Panc1 (cell line): ENCODE measurements at regions not wholly inside any gene's neighbourhood (a gene's known extent, or its start where the extent isn't known, plus 50 kb on each side); places are given as distances from the start of the nearest gene placed in this dataset.

ENCODE experiments used
- ATAC-seq: fragments of 200-7000 bp; cut with Tn5 transposase; 2 replicates; pipeline ENCODE4 v1.9.1; 2020; ENCODE audit warnings: mild to moderate bottlenecking, moderate library complexity
- BruUV-seq: library from RNA; stranded (reverse); fragments of 400-500 nt; replicated peaks from 2 replicates; lab custom pipeline; 2021; lab: Mats Ljungman, UMichigan
- CTCF ChIA-PET: fragments of 300-600 bp; sonication (Branson Sonifier 250); formaldehyde crosslinking; loops from one replicate; lab custom pipeline; 2022; ENCODE audit warnings: antibody characterized with exemption; lab: Charles Lee
- POLR2A ChIA-PET: fragments of 300-600 bp; sonication (Branson Sonifier 250); formaldehyde crosslinking; loops from one replicate; lab custom pipeline; 2022; ENCODE audit warnings: antibody characterized with exemption; lab: Charles Lee
- DNase-seq: peaks from one replicate; pipeline ENCODE4 v3.0.0-alpha.2; 2010; ENCODE audit warnings: low read depth, low spot score
- H3K27ac ChIP-seq: 2 replicates; pipeline ENCODE4 v1.5.1; 2011; ENCODE audit warnings: mild to moderate bottlenecking, low read length, inconsistent platforms
- H3K27me3 ChIP-seq: fragments of 200-500 bp; sonication (Bioruptor generic); 2 replicates; pipeline ENCODE4 v1.6.0; 2014; ENCODE audit warnings: low read length, inconsistent platforms; ENCODE audit not compliant: control insufficient read depth, insufficient read depth
- H3K36me3 ChIP-seq: fragments of 200-500 bp; sonication (Bioruptor generic); 2 replicates; pipeline ENCODE4 v1.5.1; 2014; ENCODE audit warnings: inconsistent platforms, mild to moderate bottlenecking, low read length, moderate library complexity; ENCODE audit not compliant: control insufficient read depth, insufficient read depth
- H3K4me1 ChIP-seq: 2 replicates; pipeline ENCODE4 v1.5.1; 2011; ENCODE audit warnings: inconsistent platforms, mild to moderate bottlenecking, low read length, moderate library complexity; ENCODE audit not compliant: control insufficient read depth, insufficient read depth
- H3K4me3 ChIP-seq, 2 experiments: 2 replicates each; pipeline ENCODE4 v1.5.1; 2011 to 2012; ENCODE audit warnings: low read depth in 2 of 2, low read length in 2 of 2, mild to moderate bottlenecking in 2 of 2, inconsistent platforms in 1 of 2, moderate library complexity in 1 of 2
- H3K9me3 ChIP-seq: fragments of 200-500 bp; sonication (Bioruptor generic); 2 replicates; pipeline ENCODE4 v1.5.1; 2014; ENCODE audit warnings: low read depth, mild to moderate bottlenecking, inconsistent platforms, low read length, moderate library complexity; ENCODE audit not compliant: control insufficient read depth, insufficient read depth
- CTCF ChIP-seq: fragments of 450-650 bp; IDR thresholded peaks from 2 replicates; pipeline ENCODE4 v1.5.1; 2017; ENCODE audit warnings: mild to moderate bottlenecking
- POLR2AphosphoS5 ChIP-seq: IDR thresholded peaks from 2 replicates; pipeline ENCODE4 v1.6.1; 2012; ENCODE audit warnings: mild to moderate bottlenecking, low read depth, low read length, moderate library complexity
- REST ChIP-seq, 2 experiments: IDR thresholded peaks; 2 replicates each; pipeline ENCODE4 v1.6.1; 2011 to 2012; ENCODE audit warnings: low read depth in 2 of 2, control low read depth in 1 of 2, low read length in 1 of 2, mild to moderate bottlenecking in 1 of 2, moderate library complexity in 1 of 2; ENCODE audit not compliant: insufficient read depth in 1 of 2
- SIN3A ChIP-seq: IDR thresholded peaks from 2 replicates; pipeline ENCODE4 v1.6.1; 2012; ENCODE audit warnings: low read depth, mild to moderate bottlenecking, low read length, moderate library complexity, borderline replicate concordance; ENCODE audit not compliant: insufficient read depth
- TCF7L2 ChIP-seq: IDR thresholded peaks from 2 replicates; pipeline ENCODE4 v1.6.1; 2011; ENCODE audit warnings: mild to moderate bottlenecking, low read depth, low read length, inconsistent platforms
- in situ Hi-C: cut with HindIII; loops from 2 replicates; pipeline ENCODE4 v1.10.0; 2016; ENCODE audit warnings: low sequenced_read_pairs, low pct_unique_long_range_greater_than_20kb
- intact Hi-C: fragments of 100-400 bp; cut with micrococcal nuclease; formaldehyde crosslinking; loops from one replicate; pipeline ENCODE4 v1.10.0; 2022; ENCODE audit not compliant: unreplicated experiment

GRCh38 chr12:125276567-125276966 lies 211.3 kb downstream of the AACS start:
- Histone ChIP-seq H3K27me3 (peaks cover 4% of the 10 kb centered on the region; the same call in 1 of the 2 replicates), H3K27ac (no peak overlapping the region), H3K9me3 (no peaks in the 10 kb centered on the region), H3K36me3 (no peaks in the 10 kb centered on the region), H3K4me1 (no peaks in the 10 kb centered on the region; the same call in 1 of the 2 replicates), H3K4me3 (no peak overlapping the region)
- in situ Hi-C loops = no loop called here
- CTCF ChIA-PET = no interaction called here
- no TSS peak for BruUV-seq
- POLR2A ChIA-PET = no interaction called here
- ATAC-seq = no peak
- intact Hi-C loops = no loop called here
- TF ChIP-seq POLR2AphosphoS5 (no peak), REST (IDR thresholded peaks at IDR 0.05; ENCODE audit: insufficient read depth in 1 of 2, low read depth in 2 of 2, low read length in 1 of 2) (no peak), SIN3A (no peak)
- no peak for DNase-seq

GRCh38 chr12:125280482-125281377 lies 215.5 kb downstream of the AACS start:
- in situ Hi-C loops = no loop called here
- TF ChIP-seq SIN3A = no peak
- TF ChIP-seq CTCF = no peak
- TF ChIP-seq TCF7L2 = no peak
- no peak for TF ChIP-seq REST (IDR thresholded peaks at IDR 0.05; ENCODE audit: insufficient read depth in 1 of 2, low read depth in 2 of 2, low read length in 1 of 2)
- TF ChIP-seq POLR2AphosphoS5 = no peak
- Histone ChIP-seq H3K9me3 (no peaks in the 10 kb centered on the region), H3K27ac (no peak overlapping the region), H3K4me3 (no peak overlapping the region), H3K36me3 (no peaks in the 10 kb centered on the region), H3K4me1 (no peaks in the 10 kb centered on the region; the same call in 1 of the 2 replicates), H3K27me3 (peaks cover 4% of the 10 kb centered on the region)
- no peak for ATAC-seq
- CTCF ChIA-PET = no interaction called here
- intact Hi-C loops = no loop called here
- no TSS peak for BruUV-seq
- DNase-seq = no peak
- POLR2A ChIA-PET = no interaction called here
